Gastrocnemius medialis (tissue), 4 donors: ENCODE measurements at regions not wholly inside any gene's neighbourhood (a gene's known extent, or its start where the extent isn't known, plus 50 kb on each side); places are given as distances from the start of the nearest gene placed in this dataset.
"Not testable (repeated sequence)": the region's sequence is repeated elsewhere in the genome, so short reads cannot be mapped to it uniquely, and the experiment has no call there.

Experiments
- POLR2A ChIP-seq, 2 donors: fragments of 450-650 bp; IDR thresholded peaks; one replicate each; pipeline ENCODE4 v1.6.1; 2017; ENCODE audit warnings: antibody characterized with exemption in 2 of 2, mild to moderate bottlenecking in 2 of 2, moderate library complexity in 2 of 2
- TF ChIP-seq, protein P1 (sequence below), 5 experiments: fragments of 450-650 bp in 3 of 5; fragments of 200-600 bp in 2 of 5; sonication (generic) in 2 of 5; IDR thresholded peaks in 4 of 5; conservative IDR thresholded peaks in 1 of 5; 1 replicate in 4 of 5; 2 replicates in 1 of 5; pipeline ENCODE4 v1.5.1; 2016 to 2019; ENCODE audit warnings: antibody characterized with exemption in 5 of 5, mild to moderate bottlenecking in 3 of 5, moderate library complexity in 3 of 5

- TF ChIP-seq, protein P1, sequence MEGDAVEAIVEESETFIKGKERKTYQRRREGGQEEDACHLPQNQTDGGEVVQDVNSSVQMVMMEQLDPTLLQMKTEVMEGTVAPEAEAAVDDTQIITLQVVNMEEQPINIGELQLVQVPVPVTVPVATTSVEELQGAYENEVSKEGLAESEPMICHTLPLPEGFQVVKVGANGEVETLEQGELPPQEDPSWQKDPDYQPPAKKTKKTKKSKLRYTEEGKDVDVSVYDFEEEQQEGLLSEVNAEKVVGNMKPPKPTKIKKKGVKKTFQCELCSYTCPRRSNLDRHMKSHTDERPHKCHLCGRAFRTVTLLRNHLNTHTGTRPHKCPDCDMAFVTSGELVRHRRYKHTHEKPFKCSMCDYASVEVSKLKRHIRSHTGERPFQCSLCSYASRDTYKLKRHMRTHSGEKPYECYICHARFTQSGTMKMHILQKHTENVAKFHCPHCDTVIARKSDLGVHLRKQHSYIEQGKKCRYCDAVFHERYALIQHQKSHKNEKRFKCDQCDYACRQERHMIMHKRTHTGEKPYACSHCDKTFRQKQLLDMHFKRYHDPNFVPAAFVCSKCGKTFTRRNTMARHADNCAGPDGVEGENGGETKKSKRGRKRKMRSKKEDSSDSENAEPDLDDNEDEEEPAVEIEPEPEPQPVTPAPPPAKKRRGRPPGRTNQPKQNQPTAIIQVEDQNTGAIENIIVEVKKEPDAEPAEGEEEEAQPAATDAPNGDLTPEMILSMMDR (IDR thresholded peaks at IDR 0.05 in 4 of 5, conservative IDR thresholded peaks at IDR 0.05 in 1 of 5): not testable (repeated sequence)
- TF ChIP-seq POLR2A (IDR thresholded peaks at IDR 0.05): not testable (repeated sequence)
Measured at GRCh38 chr13:33358076-33358475, 72.5 kb upstream of the STARD13 start.
